ENCODE measurements at regions not wholly inside any gene's neighbourhood (a gene's known extent, or its start where the extent isn't known, plus 50 kb on each side); places are given as distances from the start of the nearest gene placed in this dataset.

DNA sequence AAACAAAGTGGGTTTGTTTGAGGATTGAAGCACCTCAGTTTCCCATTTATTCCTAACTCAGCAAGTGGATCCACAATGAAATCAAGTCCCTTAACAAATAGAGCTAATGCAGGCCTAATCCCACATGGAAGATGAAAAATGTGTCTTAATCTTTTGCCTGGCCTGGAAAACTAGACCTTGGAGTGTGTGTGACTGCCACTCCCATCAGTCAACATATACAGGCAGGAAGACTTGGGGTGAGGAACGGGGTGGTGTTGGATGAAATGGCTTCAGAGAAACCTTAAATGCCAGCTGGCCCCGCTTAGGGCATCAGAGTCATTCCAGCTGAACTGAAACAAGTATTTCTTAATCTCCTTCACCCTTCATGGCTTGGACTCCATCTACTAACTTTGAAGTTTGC, 269.5 kb downstream of the MAF start:
- ChIA-PET POLR2A (no interaction called here), CTCF (no interaction called here)
- no peak for TF ChIP-seq CTCF (IDR thresholded peaks at IDR 0.05; ENCODE audit: control extremely low read depth, extremely low read depth, low read depth, missing control alignments)
- no peak for DNase-seq (ENCODE audit: extremely low spot score)

DNA sequence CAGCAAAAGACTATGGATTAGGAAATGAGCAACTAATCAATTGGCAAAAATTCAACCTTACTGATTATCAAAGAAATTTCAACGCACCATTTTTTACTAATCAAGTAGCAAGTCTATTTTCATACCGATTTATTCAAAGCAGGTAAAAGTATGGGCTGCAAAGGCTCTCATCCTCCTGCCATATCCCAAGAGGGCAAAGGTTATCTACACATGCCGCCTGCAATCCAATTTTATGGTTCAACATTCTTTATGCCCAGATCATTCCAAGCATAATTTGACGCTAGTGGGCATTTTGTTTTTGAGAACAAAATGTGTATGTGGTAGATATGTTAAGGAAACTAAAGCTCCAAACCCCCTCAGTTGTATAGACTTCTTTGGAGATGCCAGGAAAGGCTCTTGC, 270.6 kb downstream of the MAF start:
- TF ChIP-seq CTCF (IDR thresholded peaks at IDR 0.05; ENCODE audit: control extremely low read depth, extremely low read depth, low read depth, missing control alignments): no peak
- POLR2A ChIA-PET: no interaction called here
- CTCF ChIA-PET: no interaction called here
- no peak for DNase-seq (ENCODE audit: extremely low spot score)

- no peak for DNase-seq (ENCODE audit: extremely low spot score)
- ChIA-PET CTCF (no interaction called here), POLR2A (no interaction called here)
- TF ChIP-seq CTCF (IDR thresholded peaks at IDR 0.05; ENCODE audit: control extremely low read depth, extremely low read depth, low read depth, missing control alignments): no peak
Observed at GRCh38 chr16:79329166-79329521, 271.4 kb downstream of the MAF start.

- DNase-seq (ENCODE audit: extremely low spot score): no peak
- ChIA-PET CTCF (no interaction called here), POLR2A (no interaction called here)
- TF ChIP-seq CTCF (IDR thresholded peaks at IDR 0.05; ENCODE audit: control extremely low read depth, extremely low read depth, low read depth, missing control alignments): no peak
Observed at GRCh38 chr16:79328402-79329165, 272.0 kb downstream of the MAF start.

- TF ChIP-seq CTCF (IDR thresholded peaks at IDR 0.05; ENCODE audit: control extremely low read depth, extremely low read depth, low read depth, missing control alignments): no peak
- no peak for DNase-seq (ENCODE audit: extremely low spot score)
- ChIA-PET CTCF (no interaction called here), POLR2A (no interaction called here)
Observed at GRCh38 chr16:79327836-79328235, 272.7 kb downstream of the MAF start.

GRCh38 chr16:79326549-79326948, 274.0 kb downstream of the MAF start:
- POLR2A ChIA-PET: no interaction called here
- no peak for DNase-seq (ENCODE audit: extremely low spot score)
- CTCF ChIA-PET: no interaction called here
- TF ChIP-seq CTCF (IDR thresholded peaks at IDR 0.05; ENCODE audit: control extremely low read depth, extremely low read depth, low read depth, missing control alignments): no peak
